Gastroesophageal sphincter (tissue), 4 donors: ENCODE measurements at regions not wholly inside any gene's neighbourhood (a gene's known extent, or its start where the extent isn't known, plus 50 kb on each side); places are given as distances from the start of the nearest gene placed in this dataset.

Experiments
- ATAC-seq: fragments of 150-250 bp; one replicate; pipeline ENCODE4 v1.9.1; 2016; ENCODE audit warnings: mild to moderate bottlenecking, moderate library complexity
- H3K27ac ChIP-seq, 4 donors: fragments of 200-600 bp; sonication (generic) in 3 of 4; 1 replicate in 3 of 4; 2 replicates in 1 of 4; pipeline ENCODE4 v1.5.1; 2016 to 2019
- H3K27me3 ChIP-seq: fragments of 200-600 bp; sonication (generic); one replicate; pipeline ENCODE4 v1.5.1; 2019
- H3K36me3 ChIP-seq, 2 donors: fragments of 200-600 bp; sonication (generic); one replicate each; pipeline ENCODE4 v1.5.1; 2019; ENCODE audit warnings: control low read depth in 1 of 2
- H3K4me1 ChIP-seq, 3 donors: fragments of 200-600 bp; sonication (generic); 1 replicate in 2 of 3; 2 replicates in 1 of 3; pipeline ENCODE4 v1.5.1; 2016 to 2019; ENCODE audit warnings: control low read depth in 2 of 3
- H3K4me3 ChIP-seq, 2 donors: fragments of 200-600 bp; sonication (generic); one replicate each; pipeline ENCODE4 v1.5.1; 2019; ENCODE audit warnings: mild to moderate bottlenecking in 1 of 2, moderate library complexity in 1 of 2
- H3K9me3 ChIP-seq, 3 donors: fragments of 200-600 bp; sonication (generic); one replicate each; pipeline ENCODE4 v1.5.1; 2017 to 2019; ENCODE audit warnings: control low read depth in 2 of 3
- CTCF ChIP-seq, 4 experiments: fragments of 200-600 bp in 2 of 4; fragments of 450-650 bp in 2 of 4; sonication (generic) in 1 of 4; IDR thresholded peaks; one replicate each; pipeline ENCODE4 v1.5.1; 2017 to 2019; ENCODE audit warnings: antibody characterized with exemption in 4 of 4, mild to moderate bottlenecking in 2 of 4, moderate library complexity in 2 of 4
- EP300 ChIP-seq: sonication (generic); formaldehyde crosslinking; IDR thresholded peaks from one replicate; pipeline ENCODE4 v1.6.1; 2017; ENCODE audit warnings: antibody characterized with exemption, mild to moderate bottlenecking
- POLR2A ChIP-seq, 2 donors: fragments of 450-650 bp; IDR thresholded peaks; one replicate each; pipeline ENCODE4 v1.6.1; 2017; ENCODE audit warnings: antibody characterized with exemption in 2 of 2, mild to moderate bottlenecking in 2 of 2, moderate library complexity in 1 of 2
- POLR2AphosphoS5 ChIP-seq: sonication (generic); formaldehyde crosslinking; IDR thresholded peaks from one replicate; pipeline ENCODE4 v1.6.1; 2017; ENCODE audit warnings: antibody characterized with exemption
- WGBS, 2 donors: methylation state at CpG; one replicate each; pipeline ENCODE4 v1.1.5; 2018; ENCODE audit warnings: low coverage in 1 of 2; 5-methylcytosine and 5-hydroxymethylcytosine counted together

- TF ChIP-seq POLR2AphosphoS5 (no peak), CTCF (IDR thresholded peaks at IDR 0.05) (no peak), EP300 (no peak), POLR2A (IDR thresholded peaks at IDR 0.05) (no peak)
- H3K4me1 ChIP-seq = peaks cover 0 to 14% (median 0%) of the 10 kb centered on the region in 3 donors
- no peak for ATAC-seq
- H3K9me3 ChIP-seq = no peaks in the 10 kb centered on the region
- H3K36me3 ChIP-seq = no peaks in the 10 kb centered on the region
- no peak overlapping the region for H3K4me3 ChIP-seq
- WGBS, 2 donors = 60 to 67% methylated on average over 3 of the region's 3 CpGs
- H3K27me3 ChIP-seq = no peaks in the 10 kb centered on the region
- H3K27ac ChIP-seq = no peak overlapping the region
Measured at GRCh38 chr9:3733039-3733408, 207.2 kb upstream of the RFX3 start.

- H3K4me1 ChIP-seq = peaks cover 0 to 14% (median 0%) of the 10 kb centered on the region in 3 donors
- no peaks in the 10 kb centered on the region for H3K9me3 ChIP-seq
- H3K27ac ChIP-seq = peak overlapping the region in 2 of 4 donors; percentile 45 to 59
- WGBS, 2 donors = 25 to 26% methylated on average over 7 of the region's 7 CpGs
- ATAC-seq = peak; percentile 84
- TF ChIP-seq CTCF (IDR thresholded peaks at IDR 0.05) = peak; percentile 47 to 76 (median 71)
- no peak for TF ChIP-seq EP300
- H3K36me3 ChIP-seq = no peaks in the 10 kb centered on the region
- peak overlapping the region in 1 of 2 donors; percentile 7 for H3K4me3 ChIP-seq
- H3K27me3 ChIP-seq = no peaks in the 10 kb centered on the region
Measured at GRCh38 chr9:3732077-3733038, 206.6 kb upstream of the RFX3 start.

- H3K27me3 ChIP-seq = no peaks in the 10 kb centered on the region
- H3K36me3 ChIP-seq = no peaks in the 10 kb centered on the region
- no peaks in the 10 kb centered on the region for H3K9me3 ChIP-seq
- H3K4me3 ChIP-seq = no peak overlapping the region
- H3K4me1 ChIP-seq = peaks cover 0 to 14% (median 0%) of the 10 kb centered on the region in 3 donors
- no peak for ATAC-seq
- WGBS, 2 donors = 86 to 94% methylated on average over 2 of the region's 2 CpGs
- no peak overlapping the region for H3K27ac ChIP-seq
- TF ChIP-seq POLR2A (IDR thresholded peaks at IDR 0.05) (no peak), CTCF (IDR thresholded peaks at IDR 0.05) (no peak), EP300 (no peak), POLR2AphosphoS5 (no peak)
Measured at GRCh38 chr9:3730511-3730922, 204.7 kb upstream of the RFX3 start.

GRCh38 chr9:3721096-3721495, 195.3 kb upstream of the RFX3 start:
- ATAC-seq = no peak
- Histone ChIP-seq H3K4me1 (no peaks in the 10 kb centered on the region), H3K36me3 (no peaks in the 10 kb centered on the region), H3K4me3 (no peak overlapping the region), H3K27ac (no peak overlapping the region), H3K9me3 (no peaks in the 10 kb centered on the region), H3K27me3 (no peaks in the 10 kb centered on the region)
- TF ChIP-seq POLR2AphosphoS5 (no peak), POLR2A (IDR thresholded peaks at IDR 0.05) (no peak)

GRCh38 chr9:3719286-3719685, 193.5 kb upstream of the RFX3 start:
- Histone ChIP-seq H3K27ac (no peak overlapping the region), H3K27me3 (no peaks in the 10 kb centered on the region)

More at GRCh38 chr9:3719286-3719685, 193.5 kb upstream of the RFX3 start:
- Histone ChIP-seq H3K4me3 (no peak overlapping the region), H3K4me1 (no peaks in the 10 kb centered on the region), H3K9me3 (no peaks in the 10 kb centered on the region), H3K36me3 (no peaks in the 10 kb centered on the region)
- no peak for TF ChIP-seq POLR2A (IDR thresholded peaks at IDR 0.05)
- TF ChIP-seq POLR2AphosphoS5 = no peak
- no peak for TF ChIP-seq EP300
- TF ChIP-seq CTCF (IDR thresholded peaks at IDR 0.05) = no peak
- ATAC-seq = no peak
